ENCODE measurements at regions not wholly inside any gene's neighbourhood (a gene's known extent, or its start where the extent isn't known, plus 50 kb on each side); places are given as distances from the start of the nearest gene placed in this dataset.
"Not testable (repeated sequence)": the region's sequence is repeated elsewhere in the genome, so short reads cannot be mapped to it uniquely, and the experiment has no call there.

DNA sequence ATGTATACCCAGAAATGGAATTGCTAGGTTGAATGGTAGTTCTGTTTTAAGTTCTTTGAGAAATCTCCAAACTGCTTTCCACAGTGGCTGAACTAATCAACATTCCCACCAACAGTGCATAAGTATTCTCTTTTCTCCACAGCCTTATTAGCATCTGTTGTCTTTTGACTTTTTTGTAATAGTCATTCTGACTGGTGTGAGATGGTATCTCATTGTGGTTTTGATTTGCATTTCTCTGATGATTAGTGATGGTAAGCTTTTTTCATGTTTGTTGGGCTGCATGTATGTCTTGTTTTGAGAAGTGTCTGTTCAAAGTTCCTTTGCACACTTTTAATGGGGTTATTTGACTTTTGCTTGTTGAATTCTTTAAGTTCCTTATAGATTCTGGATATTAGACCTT lies 52.4 kb upstream of the EHHADH start:
- H3K4me2 ChIP-seq (ENCODE audit: extremely low read depth, insufficient read depth, low read length); H3K79me2 ChIP-seq (ENCODE audit: control insufficient read depth, insufficient read depth, low read length); H3K27ac ChIP-seq (ENCODE audit: insufficient read depth, low read length); H4K20me1 ChIP-seq (ENCODE audit: control insufficient read depth, extremely low read depth, insufficient read depth, low read length); H2AFZ ChIP-seq (ENCODE audit: low read length); H3K4me3 ChIP-seq (replicated peaks in 1 of 4; ENCODE audit: control extremely low read depth in 1 of 4, insufficient read depth in 1 of 4, low read depth in 3 of 4, low read length in 4 of 4); H3K36me3 ChIP-seq (ENCODE audit: control insufficient read depth, insufficient read depth, low read length); H3K27me3 ChIP-seq (ENCODE audit: control insufficient read depth, insufficient read depth, low read length); H3K4me1 ChIP-seq (ENCODE audit: control insufficient read depth, extremely low read depth, insufficient read depth, low read length); H3K9me3 ChIP-seq (ENCODE audit: control insufficient read depth, insufficient read depth, low read depth, low read length); H3K9ac ChIP-seq (ENCODE audit: insufficient read depth, low read length); DNase-seq (ENCODE audit: low read depth in 2 of 2): not testable (repeated sequence)

DNA sequence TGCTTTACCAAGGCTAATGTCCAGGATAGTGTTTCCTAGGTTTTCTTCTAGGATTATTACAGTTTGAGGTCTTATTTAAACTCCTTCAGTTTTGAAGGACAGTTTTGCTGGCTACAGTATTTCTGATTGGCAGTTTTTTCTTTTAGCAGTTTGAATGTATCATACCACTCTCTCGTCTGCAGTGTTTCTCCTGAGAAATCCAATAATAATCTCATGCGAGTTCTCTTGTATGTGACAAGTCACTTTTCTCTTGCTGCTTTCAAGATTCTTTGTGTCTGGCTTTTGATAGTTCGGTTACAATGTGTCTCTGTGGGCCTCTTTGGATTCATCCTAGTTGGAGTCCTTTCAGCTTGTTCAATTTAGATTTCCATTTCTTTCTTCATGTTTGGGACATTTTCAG lies 53.0 kb upstream of the EHHADH start:
- Histone ChIP-seq H3K27ac (ENCODE audit: insufficient read depth, low read length) (no peak overlapping the region), H3K4me3 (replicated peaks in 1 of 4; ENCODE audit: control extremely low read depth in 1 of 4, insufficient read depth in 1 of 4, low read depth in 3 of 4, low read length in 4 of 4) (no peak overlapping the region), H3K27me3 (ENCODE audit: control insufficient read depth, insufficient read depth, low read length) (no peaks in the 10 kb centered on the region), H2AFZ (ENCODE audit: low read length) (no peak overlapping the region), H3K79me2 (ENCODE audit: control insufficient read depth, insufficient read depth, low read length) (no peaks in the 10 kb centered on the region), H3K4me2 (ENCODE audit: extremely low read depth, insufficient read depth, low read length) (no peak overlapping the region), H4K20me1 (ENCODE audit: control insufficient read depth, extremely low read depth, insufficient read depth, low read length) (no peaks in the 10 kb centered on the region), H3K9ac (ENCODE audit: insufficient read depth, low read length) (no peak overlapping the region), H3K9me3 (ENCODE audit: control insufficient read depth, insufficient read depth, low read depth, low read length) (no peaks in the 10 kb centered on the region), H3K36me3 (ENCODE audit: control insufficient read depth, insufficient read depth, low read length) (no peaks in the 10 kb centered on the region), H3K4me1 (ENCODE audit: control insufficient read depth, extremely low read depth, insufficient read depth, low read length) (no peaks in the 10 kb centered on the region)
- DNase-seq (ENCODE audit: low read depth in 2 of 2): no peak
- TF ChIP-seq, protein P1, sequence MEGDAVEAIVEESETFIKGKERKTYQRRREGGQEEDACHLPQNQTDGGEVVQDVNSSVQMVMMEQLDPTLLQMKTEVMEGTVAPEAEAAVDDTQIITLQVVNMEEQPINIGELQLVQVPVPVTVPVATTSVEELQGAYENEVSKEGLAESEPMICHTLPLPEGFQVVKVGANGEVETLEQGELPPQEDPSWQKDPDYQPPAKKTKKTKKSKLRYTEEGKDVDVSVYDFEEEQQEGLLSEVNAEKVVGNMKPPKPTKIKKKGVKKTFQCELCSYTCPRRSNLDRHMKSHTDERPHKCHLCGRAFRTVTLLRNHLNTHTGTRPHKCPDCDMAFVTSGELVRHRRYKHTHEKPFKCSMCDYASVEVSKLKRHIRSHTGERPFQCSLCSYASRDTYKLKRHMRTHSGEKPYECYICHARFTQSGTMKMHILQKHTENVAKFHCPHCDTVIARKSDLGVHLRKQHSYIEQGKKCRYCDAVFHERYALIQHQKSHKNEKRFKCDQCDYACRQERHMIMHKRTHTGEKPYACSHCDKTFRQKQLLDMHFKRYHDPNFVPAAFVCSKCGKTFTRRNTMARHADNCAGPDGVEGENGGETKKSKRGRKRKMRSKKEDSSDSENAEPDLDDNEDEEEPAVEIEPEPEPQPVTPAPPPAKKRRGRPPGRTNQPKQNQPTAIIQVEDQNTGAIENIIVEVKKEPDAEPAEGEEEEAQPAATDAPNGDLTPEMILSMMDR (conservative IDR thresholded peaks at IDR 0.05 in 1 of 2, IDR thresholded peaks at IDR 0.05 in 1 of 2; ENCODE audit: low read depth in 1 of 2, low read length in 2 of 2): no peak
- TF ChIP-seq EZH2 (IDR thresholded peaks at IDR 0.05; ENCODE audit: low read length, missing control alignments): no peak

DNA sequence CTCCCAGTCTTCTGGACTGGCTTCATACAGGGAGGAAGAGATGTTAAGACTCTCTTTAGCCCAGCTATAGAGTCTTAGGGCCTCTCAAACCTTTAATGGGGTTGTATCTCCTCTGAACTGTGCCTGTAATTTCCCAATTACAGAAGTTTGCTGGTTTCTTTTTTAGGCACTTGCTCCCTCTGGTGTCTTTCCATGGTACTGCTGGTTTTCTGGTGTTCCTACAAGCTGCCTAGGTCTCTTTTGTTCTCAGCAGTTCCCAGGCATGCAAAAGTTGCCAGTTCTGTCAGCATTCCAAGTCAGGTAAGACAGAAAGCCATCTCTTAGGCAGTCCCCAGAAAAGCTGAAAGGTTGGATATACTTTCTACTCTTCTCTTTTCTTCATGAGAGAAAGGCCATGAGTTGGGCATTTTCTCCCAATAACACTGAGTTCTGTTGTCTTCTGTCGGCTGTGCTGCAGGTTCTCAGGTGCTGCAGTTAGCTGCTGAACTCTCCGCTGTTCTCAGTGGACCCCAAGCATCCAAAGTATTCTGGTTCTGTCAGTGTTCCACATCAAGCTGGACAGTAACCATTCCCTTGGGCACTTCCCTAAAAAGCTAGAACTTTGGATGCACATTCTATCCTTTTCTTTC lies 54.4 kb upstream of the EHHADH start:
- DNase-seq (ENCODE audit: low read depth in 2 of 2): peak; percentile 30 to 68
- Histone ChIP-seq H3K4me2 (ENCODE audit: extremely low read depth, insufficient read depth, low read length) (no peak overlapping the region), H3K4me3 (replicated peaks in 1 of 4; ENCODE audit: control extremely low read depth in 1 of 4, insufficient read depth in 1 of 4, low read depth in 3 of 4, low read length in 4 of 4) (no peak overlapping the region), H2AFZ (ENCODE audit: low read length) (no peak overlapping the region), H3K36me3 (ENCODE audit: control insufficient read depth, insufficient read depth, low read length) (no peaks in the 10 kb centered on the region), H3K9ac (ENCODE audit: insufficient read depth, low read length) (no peak overlapping the region), H4K20me1 (ENCODE audit: control insufficient read depth, extremely low read depth, insufficient read depth, low read length) (no peaks in the 10 kb centered on the region), H3K9me3 (ENCODE audit: control insufficient read depth, insufficient read depth, low read depth, low read length) (no peaks in the 10 kb centered on the region), H3K4me1 (ENCODE audit: control insufficient read depth, extremely low read depth, insufficient read depth, low read length) (no peaks in the 10 kb centered on the region), H3K27ac (ENCODE audit: insufficient read depth, low read length) (no peak overlapping the region), H3K27me3 (ENCODE audit: control insufficient read depth, insufficient read depth, low read length) (no peaks in the 10 kb centered on the region), H3K79me2 (ENCODE audit: control insufficient read depth, insufficient read depth, low read length) (no peaks in the 10 kb centered on the region)
- TF ChIP-seq, protein P1 (conservative IDR thresholded peaks at IDR 0.05 in 1 of 2, IDR thresholded peaks at IDR 0.05 in 1 of 2; ENCODE audit: low read depth in 1 of 2, low read length in 2 of 2): peak; percentile 76 to 91
- no peak for TF ChIP-seq EZH2 (IDR thresholded peaks at IDR 0.05; ENCODE audit: low read length, missing control alignments)
